T-helper 1 cell treated with Interleukin-12 subunit alpha and Interleukin-12 subunit beta and Interleukin-4 antibody, amounts not matched to agents 30 ng/mL and 1 ng/mL, for 36 hours (primary cell): ENCODE measurements at regions not wholly inside any gene's neighbourhood (a gene's known extent, or its start where the extent isn't known, plus 50 kb on each side); places are given as distances from the start of the nearest gene placed in this dataset.

ENCODE experiments used
- intact Hi-C: fragments of 100-400 bp; cut with micrococcal nuclease; formaldehyde crosslinking; loops from one replicate; pipeline ENCODE4 v1.15.1; 2024

GRCh38 chr10:44058259-44058658 lies 326.6 kb downstream of the CXCL12 start:
- intact Hi-C loops = no loop called here

- intact Hi-C loops = no loop called here
These were observed 327.7 kb downstream of the CXCL12 start for GRCh38 chr10:44056967-44057805.

GRCh38 chr10:44056206-44056605 lies 328.7 kb downstream of the CXCL12 start:
- intact Hi-C loops = no loop called here

- intact Hi-C loops = no loop called here
These were observed 330.9 kb downstream of the CXCL12 start for GRCh38 chr10:44054046-44054445.

- intact Hi-C loops = no loop called here
These were observed 331.5 kb downstream of the CXCL12 start for GRCh38 chr10:44053391-44053790.

- intact Hi-C loops = no loop called here
These were observed 333.1 kb downstream of the CXCL12 start for GRCh38 chr10:44051584-44052385.

- intact Hi-C loops = no loop called here
These were observed 333.8 kb downstream of the CXCL12 start for GRCh38 chr10:44051091-44051490.

- intact Hi-C loops = no loop called here
These were observed 335.4 kb downstream of the CXCL12 start for GRCh38 chr10:44049301-44050015.

GRCh38 chr10:44047361-44047760 lies 337.5 kb downstream of the CXCL12 start:
- intact Hi-C loops = no loop called here

- intact Hi-C loops = no loop called here
These were observed 338.3 kb downstream of the CXCL12 start for GRCh38 chr10:44046605-44047004.

GRCh38 chr10:44045020-44045419 lies 339.9 kb downstream of the CXCL12 start:
- intact Hi-C loops = no loop called here

GRCh38 chr10:44044549-44044948 lies 340.3 kb downstream of the CXCL12 start:
- intact Hi-C loops = no loop called here

- intact Hi-C loops = no loop called here
These were observed 341.1 kb downstream of the CXCL12 start for GRCh38 chr10:44043646-44044375.

- intact Hi-C loops = no loop called here
These were observed 341.8 kb downstream of the CXCL12 start for GRCh38 chr10:44042926-44043602.

- intact Hi-C loops = no loop called here
These were observed 342.7 kb downstream of the CXCL12 start for GRCh38 chr10:44042075-44042770.

GRCh38 chr10:44039599-44039998 lies 345.3 kb downstream of the CXCL12 start:
- intact Hi-C loops = no loop called here

- intact Hi-C loops = no loop called here
These were observed 348.5 kb downstream of the CXCL12 start for GRCh38 chr10:44036425-44036824.

GRCh38 chr10:44035474-44036197 lies 349.3 kb downstream of the CXCL12 start:
- intact Hi-C loops = no loop called here

GRCh38 chr10:44034946-44035345 lies 350.0 kb downstream of the CXCL12 start:
- intact Hi-C loops = no loop called here
